Upper lobe of right lung (tissue), 1 donor: ENCODE measurements at regions not wholly inside any gene's neighbourhood (a gene's known extent, or its start where the extent isn't known, plus 50 kb on each side); places are given as distances from the start of the nearest gene placed in this dataset.
"Not testable (repeated sequence)": the region's sequence is repeated elsewhere in the genome, so short reads cannot be mapped to it uniquely, and the experiment has no call there.

Source experiments
- ATAC-seq: fragments of 200-7000 bp; cut with Tn5 transposase; one replicate; pipeline ENCODE4 v1.9.1; 2020; ENCODE audit warnings: mild to moderate bottlenecking, moderate library complexity
- DNase-seq: peaks from one replicate; pipeline ENCODE4 v3.0.0-alpha.2; 2020
- H3K27ac ChIP-seq: fragments of 200-600 bp; one replicate; pipeline ENCODE4 v1.8.0; 2022
- H3K27me3 ChIP-seq: fragments of 200-600 bp; one replicate; pipeline ENCODE4 v1.8.0; 2022; ENCODE audit warnings: mild to moderate bottlenecking
- H3K36me3 ChIP-seq: fragments of 200-600 bp; one replicate; pipeline ENCODE4 v1.8.0; 2022
- H3K4me1 ChIP-seq: fragments of 200-600 bp; one replicate; pipeline ENCODE4 v1.8.0; 2022
- H3K4me3 ChIP-seq: fragments of 200-600 bp; one replicate; pipeline ENCODE4 v1.8.0; 2022; ENCODE audit warnings: mild to moderate bottlenecking
- H3K9me3 ChIP-seq: fragments of 200-600 bp; one replicate; pipeline ENCODE4 v1.8.0; 2022
- CTCF ChIP-seq: fragments of 200-600 bp; IDR thresholded peaks from one replicate; pipeline ENCODE4 v1.8.0; 2022; ENCODE audit warnings: antibody characterized with exemption
- intact Hi-C: fragments of 100-400 bp; cut with DNase I; formaldehyde crosslinking; loops from one replicate; pipeline ENCODE4 v1.11.0; 2022
- donor health status: DM: no; HTN: yes; CAD: no; lungs with severe emphysema.

GRCh38 chr4:26052663-26053541 lies 138.9 kb downstream of the SMIM20 start:
- H3K36me3 ChIP-seq = no peaks in the 10 kb centered on the region
- intact Hi-C loops = no loop called here

GRCh38 chr4:26053761-26054160 lies 139.7 kb downstream of the SMIM20 start:
- DNase-seq = no peak
- Histone ChIP-seq H3K4me3 (no peak overlapping the region), H3K4me1 (peaks cover 4% of the 10 kb centered on the region), H3K9me3 (no peaks in the 10 kb centered on the region), H3K27me3 (no peaks in the 10 kb centered on the region), H3K27ac (no peak overlapping the region), H3K36me3 (no peaks in the 10 kb centered on the region)
- TF ChIP-seq CTCF = no peak
- intact Hi-C loops = no loop called here
- no peak for ATAC-seq

More at GRCh38 chr4:26052663-26053541, 138.9 kb downstream of the SMIM20 start:
- ATAC-seq (no peak), DNase-seq (no peak)
- Histone ChIP-seq H3K27me3 (no peaks in the 10 kb centered on the region), H3K9me3 (no peaks in the 10 kb centered on the region), H3K4me1 (peaks cover 4% of the 10 kb centered on the region), H3K27ac (no peak overlapping the region), H3K4me3 (no peak overlapping the region)
- TF ChIP-seq CTCF = no peak

- H3K36me3 ChIP-seq = no peaks in the 10 kb centered on the region
- no peaks in the 10 kb centered on the region for H3K9me3 ChIP-seq
- H3K4me1 ChIP-seq = no peaks in the 10 kb centered on the region
- DNase-seq = no peak
- intact Hi-C loops = no loop called here
- peak; percentile 7 for ATAC-seq
- no peak overlapping the region for H3K4me3 ChIP-seq
- no peak overlapping the region for H3K27ac ChIP-seq
- TF ChIP-seq CTCF = no peak
- H3K27me3 ChIP-seq = no peaks in the 10 kb centered on the region
These were observed 141.8 kb downstream of the SMIM20 start for GRCh38 chr4:26055855-26056254.

- no peaks in the 10 kb centered on the region for H3K36me3 ChIP-seq
- TF ChIP-seq CTCF = no peak
- no peak for ATAC-seq
- H3K27me3 ChIP-seq = no peaks in the 10 kb centered on the region
- no peak for DNase-seq
- no peak overlapping the region for H3K4me3 ChIP-seq
- H3K9me3 ChIP-seq = no peaks in the 10 kb centered on the region
- intact Hi-C loops = no loop called here
- H3K4me1 ChIP-seq = no peaks in the 10 kb centered on the region
- no peak overlapping the region for H3K27ac ChIP-seq
These were observed 142.4 kb downstream of the SMIM20 start for GRCh38 chr4:26056406-26056805.

GRCh38 chr4:26057839-26058238 lies 143.8 kb downstream of the SMIM20 start:
- ATAC-seq, intact Hi-C loops: not testable (repeated sequence)

GRCh38 chr4:26058537-26058936 lies 144.5 kb downstream of the SMIM20 start:
- H3K9me3 ChIP-seq = no peaks in the 10 kb centered on the region
- no peak overlapping the region for H3K27ac ChIP-seq
- H3K27me3 ChIP-seq = no peaks in the 10 kb centered on the region
- intact Hi-C loops = no loop called here
- no peaks in the 10 kb centered on the region for H3K4me1 ChIP-seq
- no peaks in the 10 kb centered on the region for H3K36me3 ChIP-seq
- DNase-seq (no peak), ATAC-seq (peak; percentile 25)
- TF ChIP-seq CTCF = no peak
- no peak overlapping the region for H3K4me3 ChIP-seq

More at GRCh38 chr4:26057839-26058238, 143.8 kb downstream of the SMIM20 start:
- not testable (repeated sequence) for H3K4me3 ChIP-seq, H3K36me3 ChIP-seq, H3K27ac ChIP-seq, H3K27me3 ChIP-seq, H3K9me3 ChIP-seq, DNase-seq, H3K4me1 ChIP-seq
